ENCODE measurements at regions not wholly inside any gene's neighbourhood (a gene's known extent, or its start where the extent isn't known, plus 50 kb on each side); places are given as distances from the start of the nearest gene placed in this dataset.

DNA sequence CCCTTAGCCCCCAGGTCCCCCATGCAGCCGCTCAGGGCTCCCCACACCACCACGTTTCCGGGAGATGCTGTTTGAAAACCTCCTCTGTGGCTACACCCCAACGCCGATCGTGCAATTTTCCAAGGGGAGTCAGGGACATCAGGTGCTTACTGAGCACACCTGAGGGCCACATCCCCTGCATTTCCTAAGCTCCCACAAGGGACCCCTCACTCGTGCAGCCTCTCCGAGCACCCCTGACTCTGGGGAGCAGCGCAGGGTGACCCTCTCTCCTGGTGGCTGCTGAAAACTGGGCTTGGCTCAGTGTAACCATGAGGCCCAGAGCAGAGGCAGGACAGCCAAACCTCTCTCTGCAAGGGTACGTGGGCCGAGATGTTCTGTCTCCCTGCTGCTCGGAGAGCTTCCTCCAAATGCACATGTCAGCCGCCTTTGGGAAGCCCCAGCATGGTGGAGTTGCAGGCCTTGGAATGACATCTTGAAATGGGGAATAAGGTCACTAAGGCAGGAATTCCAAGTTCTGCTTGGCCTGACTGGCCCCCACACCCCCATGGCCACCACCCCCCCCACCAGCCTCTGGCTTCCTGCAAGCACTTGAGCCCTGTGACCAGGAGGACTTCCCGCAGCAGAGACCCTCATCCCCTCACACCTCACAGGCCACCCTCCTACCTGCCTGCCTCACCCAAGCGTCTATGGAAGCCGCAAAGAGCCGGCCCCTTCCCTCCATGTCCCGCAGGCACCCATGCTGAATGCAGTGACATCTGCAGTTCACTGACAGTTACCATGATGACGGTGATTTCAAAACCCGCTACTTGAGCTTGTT, 257.4 kb downstream of the BRD1 start (continued):
- TF ChIP-seq, protein P1, sequence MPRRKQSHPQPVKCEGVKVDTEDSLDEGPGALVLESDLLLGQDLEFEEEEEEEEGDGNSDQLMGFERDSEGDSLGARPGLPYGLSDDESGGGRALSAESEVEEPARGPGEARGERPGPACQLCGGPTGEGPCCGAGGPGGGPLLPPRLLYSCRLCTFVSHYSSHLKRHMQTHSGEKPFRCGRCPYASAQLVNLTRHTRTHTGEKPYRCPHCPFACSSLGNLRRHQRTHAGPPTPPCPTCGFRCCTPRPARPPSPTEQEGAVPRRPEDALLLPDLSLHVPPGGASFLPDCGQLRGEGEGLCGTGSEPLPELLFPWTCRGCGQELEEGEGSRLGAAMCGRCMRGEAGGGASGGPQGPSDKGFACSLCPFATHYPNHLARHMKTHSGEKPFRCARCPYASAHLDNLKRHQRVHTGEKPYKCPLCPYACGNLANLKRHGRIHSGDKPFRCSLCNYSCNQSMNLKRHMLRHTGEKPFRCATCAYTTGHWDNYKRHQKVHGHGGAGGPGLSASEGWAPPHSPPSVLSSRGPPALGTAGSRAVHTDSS (tag by site-specific recombination; IDR thresholded peaks at IDR 0.05) = no peak
- TF ChIP-seq ZNF501 (tag by site-specific recombination; IDR thresholded peaks at IDR 0.05) = no peak
- TF ChIP-seq, protein P2, sequence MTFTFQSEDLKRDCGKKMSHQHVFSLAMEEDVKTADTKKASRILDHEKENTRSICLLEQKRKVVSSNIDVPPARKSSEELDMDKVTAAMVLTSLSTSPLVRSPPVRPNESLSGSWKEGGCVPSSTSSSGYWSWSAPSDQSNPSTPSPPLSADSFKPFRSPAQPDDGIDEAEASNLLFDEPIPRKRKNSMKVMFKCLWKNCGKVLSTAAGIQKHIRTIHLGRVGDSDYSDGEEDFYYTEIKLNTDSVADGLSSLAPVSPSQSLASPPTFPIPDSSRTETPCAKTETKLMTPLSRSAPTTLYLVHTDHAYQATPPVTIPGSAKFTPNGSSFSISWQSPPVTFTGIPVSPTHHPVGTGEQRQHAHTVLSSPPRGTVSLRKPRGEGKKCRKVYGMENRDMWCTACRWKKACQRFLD (tag by site-specific recombination; IDR thresholded peaks at IDR 0.05) = no peak

DNA sequence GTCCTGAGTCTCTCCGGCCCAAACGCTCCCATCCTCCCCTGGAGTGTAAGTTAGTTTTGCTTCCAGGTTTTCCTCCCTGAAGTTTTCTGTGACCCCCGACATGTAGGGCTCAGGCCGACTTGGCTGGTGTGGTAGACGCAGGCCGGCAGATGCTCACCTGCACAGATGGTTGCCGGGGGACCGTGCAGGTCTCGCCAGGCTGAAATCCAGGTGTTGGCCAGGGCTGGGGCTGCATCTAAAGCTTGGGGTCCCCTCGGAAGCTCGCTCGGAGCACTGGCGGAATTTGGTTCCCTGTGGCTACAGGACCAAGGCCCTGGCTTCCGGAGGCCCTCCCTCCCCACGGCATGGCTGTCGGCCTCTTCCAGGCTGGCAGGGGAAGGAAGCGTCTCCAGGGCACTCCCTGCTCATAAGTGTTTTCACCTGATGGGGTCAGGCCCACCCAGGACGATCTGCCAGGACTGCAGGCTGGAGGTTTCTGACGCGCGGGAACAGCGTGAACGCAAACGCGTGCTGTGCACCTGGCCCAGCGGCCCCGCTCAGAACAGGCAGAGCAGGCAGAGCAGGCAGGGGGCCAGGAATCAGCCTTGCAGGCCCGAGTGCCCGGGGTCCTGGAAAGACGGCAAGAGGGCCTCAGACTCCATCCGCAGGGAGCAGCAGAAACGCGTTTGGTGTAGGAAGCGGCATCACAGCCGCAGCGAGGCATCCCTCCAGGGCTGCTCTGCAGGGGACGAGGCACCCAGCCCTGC, 258.2 kb downstream of the BRD1 start:
- Histone ChIP-seq H3K4me3 (ENCODE audit: low read depth, low read length) (no peak overlapping the region), H3K27ac (ENCODE audit: extremely low read depth, low read depth, low read length) (no peak overlapping the region), H3K4me1 (ENCODE audit: control insufficient read depth, insufficient read depth, low read length) (no peaks in the 10 kb centered on the region), H3K36me3 (ENCODE audit: control insufficient read depth in 2 of 2, insufficient read depth in 1 of 2, low read length in 2 of 2) (no peaks in the 10 kb centered on the region), H3K9me3 (ENCODE audit: control insufficient read depth, insufficient read depth, low read depth, low read length) (no peaks in the 10 kb centered on the region)
- no peak for TF ChIP-seq ZSCAN16 (tag by site-specific recombination; IDR thresholded peaks at IDR 0.05)
- TF ChIP-seq ZBTB7A (tag by site-specific recombination; IDR thresholded peaks at IDR 0.05; ENCODE audit: low read depth) = no peak
- TF ChIP-seq ZNF785 (tag by site-specific recombination; IDR thresholded peaks at IDR 0.05) = no peak
- TF ChIP-seq, protein P3, sequence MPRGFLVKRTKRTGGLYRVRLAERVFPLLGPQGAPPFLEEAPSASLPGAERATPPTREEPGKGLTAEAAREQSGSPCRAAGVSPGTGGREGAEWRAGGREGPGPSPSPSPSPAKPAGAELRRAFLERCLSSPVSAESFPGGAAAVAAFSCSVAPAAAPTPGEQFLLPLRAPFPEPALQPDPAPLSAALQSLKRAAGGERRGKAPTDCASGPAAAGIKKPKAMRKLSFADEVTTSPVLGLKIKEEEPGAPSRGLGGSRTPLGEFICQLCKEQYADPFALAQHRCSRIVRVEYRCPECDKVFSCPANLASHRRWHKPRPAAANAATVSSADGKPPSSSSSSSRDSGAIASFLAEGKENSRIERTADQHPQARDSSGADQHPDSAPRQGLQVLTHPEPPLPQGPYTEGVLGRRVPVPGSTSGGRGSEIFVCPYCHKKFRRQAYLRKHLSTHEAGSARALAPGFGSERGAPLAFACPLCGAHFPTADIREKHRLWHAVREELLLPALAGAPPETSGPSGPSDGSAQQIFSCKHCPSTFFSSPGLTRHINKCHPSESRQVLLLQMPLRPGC (tag by site-specific recombination; IDR thresholded peaks at IDR 0.05) = no peak
- TF ChIP-seq BCL11B (tag by site-specific recombination; IDR thresholded peaks at IDR 0.05; ENCODE audit: low read depth) = no peak
- TF ChIP-seq ZNF2 (tag by site-specific recombination; IDR thresholded peaks at IDR 0.05) = no peak
- no peak for TF ChIP-seq ZNF433 (tag by site-specific recombination; IDR thresholded peaks at IDR 0.05; ENCODE audit: low read depth)
- TF ChIP-seq, protein P4, sequence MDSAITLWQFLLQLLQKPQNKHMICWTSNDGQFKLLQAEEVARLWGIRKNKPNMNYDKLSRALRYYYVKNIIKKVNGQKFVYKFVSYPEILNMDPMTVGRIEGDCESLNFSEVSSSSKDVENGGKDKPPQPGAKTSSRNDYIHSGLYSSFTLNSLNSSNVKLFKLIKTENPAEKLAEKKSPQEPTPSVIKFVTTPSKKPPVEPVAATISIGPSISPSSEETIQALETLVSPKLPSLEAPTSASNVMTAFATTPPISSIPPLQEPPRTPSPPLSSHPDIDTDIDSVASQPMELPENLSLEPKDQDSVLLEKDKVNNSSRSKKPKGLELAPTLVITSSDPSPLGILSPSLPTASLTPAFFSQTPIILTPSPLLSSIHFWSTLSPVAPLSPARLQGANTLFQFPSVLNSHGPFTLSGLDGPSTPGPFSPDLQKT (IDR thresholded peaks at IDR 0.05; ENCODE audit: borderline replicate concordance, low read depth, low read length) = no peak
- TF ChIP-seq, protein P5, sequence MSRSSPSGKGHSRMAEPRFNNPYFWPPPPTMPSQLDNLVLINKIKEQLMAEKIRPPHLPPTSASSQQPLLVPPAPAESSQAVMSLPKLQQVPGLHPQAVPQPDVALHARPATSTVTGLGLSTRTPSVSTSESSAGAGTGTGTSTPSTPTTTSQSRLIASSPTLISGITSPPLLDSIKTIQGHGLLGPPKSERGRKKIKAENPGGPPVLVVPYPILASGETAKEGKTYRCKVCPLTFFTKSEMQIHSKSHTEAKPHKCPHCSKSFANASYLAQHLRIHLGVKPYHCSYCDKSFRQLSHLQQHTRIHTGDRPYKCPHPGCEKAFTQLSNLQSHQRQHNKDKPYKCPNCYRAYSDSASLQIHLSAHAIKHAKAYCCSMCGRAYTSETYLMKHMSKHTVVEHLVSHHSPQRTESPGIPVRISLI (tag by site-specific recombination; IDR thresholded peaks at IDR 0.05) = no peak
- no peak for TF ChIP-seq ZBTB1 (tag by site-specific recombination; IDR thresholded peaks at IDR 0.05)
- no peak for TF ChIP-seq ZNF670 (tag by site-specific recombination; IDR thresholded peaks at IDR 0.05; ENCODE audit: low read depth)
- TF ChIP-seq KLF9 (tag by site-specific recombination; IDR thresholded peaks at IDR 0.05; ENCODE audit: low read depth) = no peak
- no peak for TF ChIP-seq ZNF600 (tag by site-specific recombination; IDR thresholded peaks at IDR 0.05)
- TF ChIP-seq ZNF146 (tag by site-specific recombination; IDR thresholded peaks at IDR 0.05) = no peak
- POLR2A ChIA-PET = no interaction called here
- CTCF ChIA-PET = interaction anchor here (0.5 kb wide), 1 partner anchor 18 kb away, joined by 3 read pairs; no protein-coding TSS in a partner anchor
